Vagina (tissue), 2 donors: ENCODE measurements at regions not wholly inside any gene's neighbourhood (a gene's known extent, or its start where the extent isn't known, plus 50 kb on each side); places are given as distances from the start of the nearest gene placed in this dataset.

Experiments
- CTCF ChIP-seq, 3 experiments: fragments of 450-650 bp in 2 of 3; fragments of 200-600 bp in 1 of 3; sonication (generic) in 1 of 3; IDR thresholded peaks; one replicate each; pipeline ENCODE4 v1.5.1; 2017 to 2019; ENCODE audit warnings: antibody characterized with exemption in 3 of 3, mild to moderate bottlenecking in 2 of 3, moderate library complexity in 2 of 3
- POLR2A ChIP-seq, 2 donors: fragments of 450-650 bp; IDR thresholded peaks; one replicate each; pipeline ENCODE4 v1.6.1; 2017; ENCODE audit warnings: antibody characterized with exemption in 2 of 2, mild to moderate bottlenecking in 2 of 2, moderate library complexity in 2 of 2

- TF ChIP-seq CTCF (IDR thresholded peaks at IDR 0.05) = no peak
- TF ChIP-seq POLR2A (IDR thresholded peaks at IDR 0.05) = no peak
Measured at GRCh38 chr11:126137136-126137535, 74.3 kb downstream of the RPUSD4 start.
